PC-9 (cell line): ENCODE measurements at regions not wholly inside any gene's neighbourhood (a gene's known extent, or its start where the extent isn't known, plus 50 kb on each side); places are given as distances from the start of the nearest gene placed in this dataset.

Experiments
- BruUV-seq: library from RNA; stranded (reverse); fragments of 400-500 nt; replicated peaks from 2 replicates; lab custom pipeline; 2021; lab: Mats Ljungman, UMichigan
- CTCF ChIA-PET: fragments of 300-600 bp; sonication (Branson Sonifier 250); formaldehyde crosslinking; loops from one replicate; lab custom pipeline; 2022; ENCODE audit warnings: antibody characterized with exemption; lab: Charles Lee
- POLR2A ChIA-PET: fragments of 300-600 bp; sonication (Branson Sonifier 250); formaldehyde crosslinking; loops from one replicate; lab custom pipeline; 2022; ENCODE audit warnings: antibody characterized with exemption; ENCODE audit not compliant: unreplicated experiment; lab: Charles Lee
- DNase-seq, 2 experiments: peaks; one replicate each; pipeline versions ENCODE4 v3.0.0 to v3.0.0-alpha.2; 2015 to 2022; ENCODE audit warnings: mixed read lengths in 1 of 2
- H2AFZ ChIP-seq: fragments of 200-600 bp; sonication (generic); 2 replicates; pipeline ENCODE4 v1.8.1; 2017; ENCODE audit warnings: antibody characterized with exemption
- H3F3A ChIP-seq: fragments of 200-600 bp; sonication (generic); 2 replicates; pipeline ENCODE4 v1.8.1; 2017; ENCODE audit warnings: antibody characterized with exemption, mild to moderate bottlenecking, low read depth; ENCODE audit not compliant: insufficient read depth
- H3K27ac ChIP-seq: fragments of 200-600 bp; sonication (generic); 2 replicates; pipeline ENCODE4 v1.6.1; 2016; ENCODE audit warnings: mixed run types
- H3K27me3 ChIP-seq: fragments of 200-600 bp; sonication (generic); 2 replicates; pipeline ENCODE4 v1.6.1; 2016; ENCODE audit warnings: low read depth, mixed run types; ENCODE audit not compliant: insufficient read depth
- H3K36me3 ChIP-seq: fragments of 200-600 bp; sonication (generic); 2 replicates; pipeline ENCODE4 v1.6.1; 2016; ENCODE audit warnings: low read depth, mixed run types
- H3K4me1 ChIP-seq: fragments of 200-600 bp; sonication (generic); replicated peaks from 2 replicates; pipeline ENCODE4 v1.6.1; 2016; ENCODE audit warnings: mixed run types; ENCODE audit not compliant: insufficient read depth
- H3K4me2 ChIP-seq: fragments of 200-600 bp; sonication (generic); 2 replicates; pipeline ENCODE4 v1.6.1; 2017; ENCODE audit warnings: mixed run types
- H3K4me3 ChIP-seq: fragments of 200-600 bp; sonication (generic); 2 replicates; pipeline ENCODE4 v1.6.1; 2016; ENCODE audit warnings: mixed run types
- H3K79me2 ChIP-seq: fragments of 200-600 bp; sonication (generic); 2 replicates; pipeline ENCODE4 v1.6.1; 2017; ENCODE audit warnings: low read depth, mixed run types
- H3K9me2 ChIP-seq: fragments of 200-600 bp; sonication (generic); 2 replicates; pipeline ENCODE4 v1.8.1; 2017; ENCODE audit warnings: mild to moderate bottlenecking; ENCODE audit not compliant: insufficient read depth
- H3K9me3 ChIP-seq: fragments of 200-600 bp; sonication (generic); 2 replicates; pipeline ENCODE4 v1.8.1; 2016; ENCODE audit warnings: low read depth; ENCODE audit not compliant: insufficient read depth
- H4K20me1 ChIP-seq: fragments of 200-600 bp; sonication (generic); 2 replicates; pipeline ENCODE4 v1.8.1; 2017; ENCODE audit not compliant: insufficient read depth
- EZH2 ChIP-seq: fragments of 200-600 bp; sonication (generic); IDR thresholded peaks from 2 replicates; pipeline ENCODE4 v1.8.0; 2017; ENCODE audit warnings: antibody characterized with exemption, low read depth
- intact Hi-C: fragments of 100-400 bp; cut with micrococcal nuclease; formaldehyde crosslinking; loops from one replicate; pipeline ENCODE4 v1.10.0; 2022; ENCODE audit not compliant: unreplicated experiment
- TF ChIP-seq, protein P1 (sequence below): fragments of 200-600 bp; sonication (generic); conservative IDR thresholded peaks from 2 replicates; pipeline ENCODE4 v1.6.1; 2017; ENCODE audit warnings: mixed run types, antibody characterized with exemption, mild to moderate bottlenecking, moderate library complexity

DNA sequence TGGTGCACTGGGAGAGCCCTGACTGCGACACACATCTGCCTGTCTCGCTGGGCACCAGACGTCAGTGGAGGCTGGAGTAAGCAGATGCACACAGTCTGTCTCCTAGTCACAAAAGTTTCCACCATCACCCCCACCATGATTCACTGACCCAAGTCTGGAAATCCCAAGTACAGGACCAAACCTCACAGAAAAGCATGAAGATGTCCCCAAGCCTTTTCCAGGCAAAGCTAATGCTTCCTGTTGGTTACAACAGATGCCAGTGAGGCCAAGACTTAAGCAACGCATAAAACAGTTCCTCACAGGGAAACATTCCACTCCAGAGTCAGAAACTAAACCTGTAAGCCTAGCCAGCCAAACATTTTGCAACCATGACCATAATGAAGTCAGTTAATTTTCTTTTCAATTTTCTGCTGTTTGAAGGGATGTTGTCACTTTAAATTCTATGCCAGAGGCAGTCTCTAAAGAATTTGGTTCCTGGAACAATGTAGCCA is 259.3 kb upstream of the SLC30A5 start:
- H3K36me3 ChIP-seq, result no peaks in the 10 kb centered on the region

DNA sequence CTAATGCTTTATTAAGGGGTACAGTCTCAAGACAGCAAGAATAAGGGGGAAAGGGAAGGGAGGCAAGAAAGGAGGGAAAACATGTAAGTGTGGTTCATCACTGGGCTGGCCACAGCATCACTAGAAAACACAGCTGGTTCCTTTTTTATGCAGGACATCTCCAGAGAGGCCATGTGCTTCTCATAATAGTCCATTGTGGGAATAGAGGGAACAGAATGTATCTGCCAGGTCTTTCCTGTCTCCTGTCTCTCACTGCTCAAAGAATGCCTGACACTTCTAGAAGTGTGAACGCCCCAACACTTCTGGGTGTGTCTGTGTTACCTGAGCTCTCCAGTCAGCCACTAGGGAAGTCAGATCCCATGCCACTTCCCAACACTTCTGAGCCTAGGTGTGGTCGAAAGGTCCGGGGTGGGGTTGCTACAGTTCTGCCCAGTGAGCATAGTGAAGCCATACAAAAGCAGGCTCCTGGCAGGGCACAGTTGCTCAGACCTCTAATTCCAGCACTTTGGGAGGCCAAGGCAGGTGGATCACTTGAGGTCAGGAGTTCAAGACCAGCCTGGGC is 255.6 kb upstream of the SLC30A5 start:
- intact Hi-C loops, result no loop called here
- Histone ChIP-seq H4K20me1 (no peaks in the 10 kb centered on the region), H3K4me3 (no peak overlapping the region), H3K79me2 (no peaks in the 10 kb centered on the region), H3K4me2 (no peak overlapping the region), H3K9me3 (no peaks in the 10 kb centered on the region), H3K27me3 (no peaks in the 10 kb centered on the region), H3K36me3 (no peaks in the 10 kb centered on the region), H2AFZ (no peak overlapping the region), H3K27ac (no peak overlapping the region), H3K4me1 (no peaks in the 10 kb centered on the region), H3F3A (no peaks in the 10 kb centered on the region), H3K9me2 (peaks cover 4% of the 10 kb centered on the region; the same call in 1 of the 2 replicates)
- BruUV-seq, result no TSS peak
- POLR2A ChIA-PET, result no interaction called here
- TF ChIP-seq EZH2, result no peak
- TF ChIP-seq, protein P1, sequence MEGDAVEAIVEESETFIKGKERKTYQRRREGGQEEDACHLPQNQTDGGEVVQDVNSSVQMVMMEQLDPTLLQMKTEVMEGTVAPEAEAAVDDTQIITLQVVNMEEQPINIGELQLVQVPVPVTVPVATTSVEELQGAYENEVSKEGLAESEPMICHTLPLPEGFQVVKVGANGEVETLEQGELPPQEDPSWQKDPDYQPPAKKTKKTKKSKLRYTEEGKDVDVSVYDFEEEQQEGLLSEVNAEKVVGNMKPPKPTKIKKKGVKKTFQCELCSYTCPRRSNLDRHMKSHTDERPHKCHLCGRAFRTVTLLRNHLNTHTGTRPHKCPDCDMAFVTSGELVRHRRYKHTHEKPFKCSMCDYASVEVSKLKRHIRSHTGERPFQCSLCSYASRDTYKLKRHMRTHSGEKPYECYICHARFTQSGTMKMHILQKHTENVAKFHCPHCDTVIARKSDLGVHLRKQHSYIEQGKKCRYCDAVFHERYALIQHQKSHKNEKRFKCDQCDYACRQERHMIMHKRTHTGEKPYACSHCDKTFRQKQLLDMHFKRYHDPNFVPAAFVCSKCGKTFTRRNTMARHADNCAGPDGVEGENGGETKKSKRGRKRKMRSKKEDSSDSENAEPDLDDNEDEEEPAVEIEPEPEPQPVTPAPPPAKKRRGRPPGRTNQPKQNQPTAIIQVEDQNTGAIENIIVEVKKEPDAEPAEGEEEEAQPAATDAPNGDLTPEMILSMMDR, result no peak
- DNase-seq, result no peak
- CTCF ChIA-PET, result no interaction called here

More for the DNA sequence above, 259.3 kb upstream of the SLC30A5 start:
- H3F3A ChIP-seq, result no peaks in the 10 kb centered on the region
- H4K20me1 ChIP-seq, result no peaks in the 10 kb centered on the region
- H3K4me1 ChIP-seq, result no peaks in the 10 kb centered on the region
- ChIA-PET POLR2A (no interaction called here), CTCF (no interaction called here)
- no TSS peak for BruUV-seq
- H3K27me3 ChIP-seq, result no peaks in the 10 kb centered on the region
- H3K27ac ChIP-seq, result no peak overlapping the region
- no peak overlapping the region for H3K4me3 ChIP-seq
- H3K4me2 ChIP-seq, result no peak overlapping the region
- intact Hi-C loops, result no loop called here
- H3K79me2 ChIP-seq, result no peaks in the 10 kb centered on the region
- no peak overlapping the region for H2AFZ ChIP-seq
- no peaks in the 10 kb centered on the region for H3K9me3 ChIP-seq
- H3K9me2 ChIP-seq, result peaks cover 4% of the 10 kb centered on the region; the same call in 1 of the 2 replicates
- DNase-seq, result no peak
- no peak for TF ChIP-seq EZH2
- TF ChIP-seq, protein P1, result no peak

DNA sequence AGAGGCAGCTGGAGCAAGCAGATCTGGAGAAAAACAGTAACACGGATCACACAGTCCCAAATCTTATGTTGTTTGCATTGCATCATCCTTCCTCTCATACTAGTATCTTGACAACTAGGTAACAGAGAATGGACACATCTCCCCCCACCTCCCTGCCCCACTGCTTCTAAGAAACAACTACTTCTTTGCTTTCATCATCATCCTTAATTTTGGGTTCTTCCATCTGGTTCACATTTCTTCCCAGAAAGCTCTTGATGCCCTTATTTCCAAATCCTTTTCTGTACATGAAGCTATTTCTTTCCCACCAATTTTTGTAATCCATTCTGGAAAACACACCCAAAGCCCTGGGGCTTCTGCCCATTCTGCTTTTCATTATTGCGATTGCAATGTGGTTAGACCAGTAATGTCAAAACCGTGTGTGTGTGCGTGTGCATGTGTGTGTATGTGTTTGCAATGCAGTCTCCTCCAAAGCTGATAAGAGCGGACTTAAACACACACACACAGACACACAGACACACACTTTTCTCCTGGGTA is 254.7 kb upstream of the SLC30A5 start:
- Histone ChIP-seq H3F3A (no peaks in the 10 kb centered on the region), H4K20me1 (no peaks in the 10 kb centered on the region), H3K9me2 (peaks cover 4% of the 10 kb centered on the region; the same call in 1 of the 2 replicates), H3K27me3 (no peaks in the 10 kb centered on the region), H3K36me3 (no peaks in the 10 kb centered on the region), H3K9me3 (no peaks in the 10 kb centered on the region), H2AFZ (no peak overlapping the region), H3K27ac (no peak overlapping the region), H3K4me2 (no peak overlapping the region), H3K4me3 (no peak overlapping the region), H3K4me1 (no peaks in the 10 kb centered on the region), H3K79me2 (no peaks in the 10 kb centered on the region)
- TF ChIP-seq EZH2, result no peak
- TF ChIP-seq, protein P1, result no peak
- POLR2A ChIA-PET, result no interaction called here
- intact Hi-C loops, result no loop called here
- no TSS peak for BruUV-seq
- DNase-seq, result no peak
- CTCF ChIA-PET, result no interaction called here
